H1 (cell line): ENCODE measurements at regions not wholly inside any gene's neighbourhood (a gene's known extent, or its start where the extent isn't known, plus 50 kb on each side); places are given as distances from the start of the nearest gene placed in this dataset.

Experiments
- CTCF ChIA-PET: fragments of 300-600 bp; sonication (Branson Sonifier 250); formaldehyde crosslinking; loops from one replicate; lab custom pipeline; 2021; ENCODE audit not compliant: partially characterized antibody; lab: Charles Lee
- POLR2A ChIA-PET: fragments of 300-600 bp; sonication (Branson Sonifier 250); formaldehyde crosslinking; loops from one replicate; lab custom pipeline; 2021; ENCODE audit warnings: inconsistent platforms; ENCODE audit not compliant: partially characterized antibody; lab: Charles Lee
- DNase-seq, 2 experiments: peaks; one replicate each; pipeline versions ENCODE4 v3.0.0 to v3.0.0-alpha.2; 2010 to 2022; ENCODE audit warnings: low spot score in 2 of 2, low read depth in 1 of 2, mixed read lengths in 1 of 2
- FAIRE-seq: peaks from 2 replicates; lab custom pipeline; 2011; peaks lifted over from hg19 to GRCh38; lab: Jason Lieb, UNC
- H2AFZ ChIP-seq: 2 replicates; pipeline ENCODE4 v1.8.1; 2012; ENCODE audit warnings: low read length, inconsistent platforms
- H2AK5ac ChIP-seq: 2 replicates; pipeline ENCODE4 v1.6.1; 2013; ENCODE audit warnings: low read depth, low read length
- H2BK120ac ChIP-seq: replicated peaks from 2 replicates; pipeline ENCODE3; 2013; ENCODE audit warnings: low read depth, low read length, inconsistent platforms
- H2BK12ac ChIP-seq: 2 replicates; pipeline ENCODE4 v1.6.1; 2013; ENCODE audit warnings: low read depth, low read length
- H2BK15ac ChIP-seq: 2 replicates; pipeline ENCODE4 v1.6.1; 2013; ENCODE audit warnings: low read length
- H2BK20ac ChIP-seq: 2 replicates; pipeline ENCODE4 v1.6.1; 2013; ENCODE audit warnings: low read length
- H2BK5ac ChIP-seq: 2 replicates; pipeline ENCODE4 v1.6.1; 2013; ENCODE audit warnings: low read depth, low read length
- H3K14ac ChIP-seq: 2 replicates; pipeline ENCODE4 v1.6.1; 2013; ENCODE audit warnings: inconsistent platforms; ENCODE audit not compliant: insufficient read length
- H3K18ac ChIP-seq: 2 replicates; pipeline ENCODE4 v1.6.1; 2013; ENCODE audit warnings: low read length; ENCODE audit errors: extremely low read depth
- H3K23ac ChIP-seq: 2 replicates; pipeline ENCODE4 v1.6.1; 2013; ENCODE audit warnings: inconsistent platforms; ENCODE audit not compliant: insufficient read length
- H3K23me2 ChIP-seq: 2 replicates; pipeline ENCODE4 v1.6.1; 2013; ENCODE audit warnings: low read depth, low read length
- H3K27ac ChIP-seq: 2 replicates; pipeline ENCODE4 v1.6.1; 2011; ENCODE audit warnings: low read depth, low read length, inconsistent platforms
- H3K27me3 ChIP-seq, 4 experiments: replicated peaks in 1 of 4; 1 replicate in 1 of 4; 2 replicates in 3 of 4; pipeline versions ENCODE4 v1.6.1 to v1.8.1; 2011 to 2013; ENCODE audit warnings: low read length in 3 of 4, mild to moderate bottlenecking in 3 of 4, inconsistent platforms in 2 of 4, mixed read lengths in 2 of 4, moderate library complexity in 1 of 4; ENCODE audit not compliant: control insufficient read depth in 3 of 4, insufficient read depth in 3 of 4; ENCODE audit errors: extremely low read depth in 1 of 4
- H3K36me3 ChIP-seq, 4 experiments: 2 replicates each; pipeline versions ENCODE4 v1.6.1 to v1.8.1; 2011 to 2013; ENCODE audit warnings: mild to moderate bottlenecking in 4 of 4, low read length in 3 of 4, moderate library complexity in 2 of 4, control low read depth in 1 of 4, inconsistent platforms in 1 of 4; ENCODE audit not compliant: insufficient read depth in 4 of 4, control insufficient read depth in 2 of 4
- H3K4ac ChIP-seq: replicated peaks from 2 replicates; pipeline ENCODE3; 2013; ENCODE audit warnings: low read length, low read depth, mixed read lengths, inconsistent platforms; ENCODE audit not compliant: insufficient read length
- H3K4me1 ChIP-seq, 4 experiments: replicated peaks in 1 of 4; 1 replicate in 1 of 4; 2 replicates in 3 of 4; pipeline versions ENCODE4 v1.6.1 to v1.8.1; 2011 to 2013; ENCODE audit warnings: low read length in 3 of 4, inconsistent platforms in 2 of 4, mixed read lengths in 1 of 4; ENCODE audit not compliant: insufficient read depth in 4 of 4, control insufficient read depth in 3 of 4
- H3K4me2 ChIP-seq, 2 experiments: 2 replicates each; pipeline versions ENCODE4 v1.6.1 to v1.8.1; 2011 to 2013; ENCODE audit warnings: low read depth in 2 of 2, low read length in 2 of 2, control low read depth in 1 of 2, inconsistent platforms in 1 of 2, mild to moderate bottlenecking in 1 of 2; ENCODE audit not compliant: insufficient read depth in 1 of 2
- H3K4me3 ChIP-seq, 4 experiments: fragments of 200-600, 300-600 bp in 1 of 4; sonication (generic), shearing (Covaris generic), sonication (Bioruptor Twin) in 1 of 4; 2 replicates each; pipeline versions ENCODE4 v1.5.1 to v1.8.1; 2011 to 2016; ENCODE audit warnings: low read length in 4 of 4, low read depth in 3 of 4, control low read depth in 2 of 4, inconsistent platforms in 2 of 4, mild to moderate bottlenecking in 2 of 4, mixed read lengths in 1 of 4, moderate library complexity in 1 of 4; ENCODE audit not compliant: insufficient read depth in 2 of 4; ENCODE audit errors: extremely low read depth in 1 of 4
- H3K56ac ChIP-seq: replicated peaks from 2 replicates; pipeline ENCODE3; 2013; ENCODE audit warnings: low read depth, mild to moderate bottlenecking, mixed read lengths, low read length, inconsistent platforms; ENCODE audit not compliant: insufficient read length
- H3K79me1 ChIP-seq: 2 replicates; pipeline ENCODE4 v1.6.1; 2013; ENCODE audit warnings: low read depth, low read length, control low read depth
- H3K79me2 ChIP-seq, 2 experiments: 2 replicates each; pipeline versions ENCODE4 v1.6.1 to v1.8.1; 2012 to 2013; ENCODE audit warnings: low read length in 2 of 2, mild to moderate bottlenecking in 2 of 2, inconsistent platforms in 1 of 2; ENCODE audit not compliant: insufficient read depth in 2 of 2, control insufficient read depth in 1 of 2
- H3K9ac ChIP-seq, 4 experiments: replicated peaks in 1 of 4; 1 replicate in 1 of 4; 2 replicates in 3 of 4; pipeline versions ENCODE4 v1.6.1 to v1.8.1; 2011 to 2013; ENCODE audit warnings: low read depth in 3 of 4, low read length in 3 of 4, control low read depth in 2 of 4, mild to moderate bottlenecking in 2 of 4, moderate library complexity in 2 of 4, inconsistent platforms in 1 of 4; ENCODE audit errors: extremely low read depth in 1 of 4
- H3K9me3 ChIP-seq, 2 experiments: 2 replicates each; pipeline versions ENCODE4 v1.6.1 to v1.8.1; 2012 to 2013; ENCODE audit warnings: mild to moderate bottlenecking in 2 of 2, moderate library complexity in 2 of 2, control low read depth in 1 of 2, inconsistent platforms in 1 of 2, low read depth in 1 of 2, low read length in 1 of 2, mixed read lengths in 1 of 2; ENCODE audit not compliant: insufficient read depth in 2 of 2
- H4K20me1 ChIP-seq, 2 experiments: replicated peaks in 1 of 2; 2 replicates each; pipeline versions ENCODE3 to v1.8.1; 2011 to 2013; ENCODE audit warnings: inconsistent platforms in 2 of 2, low read length in 2 of 2, mild to moderate bottlenecking in 1 of 2; ENCODE audit not compliant: insufficient read depth in 2 of 2, control insufficient read depth in 1 of 2
- H4K5ac ChIP-seq: 2 replicates; pipeline ENCODE4 v1.6.1; 2013; ENCODE audit warnings: low read length, low read depth, mixed read lengths, inconsistent platforms; ENCODE audit not compliant: insufficient read length
- H4K8ac ChIP-seq: 2 replicates; pipeline ENCODE4 v1.8.0; 2013; ENCODE audit warnings: mild to moderate bottlenecking, moderate library complexity, low read length, inconsistent platforms; ENCODE audit not compliant: insufficient read depth; ENCODE audit errors: extremely low read depth
- H4K91ac ChIP-seq: replicated peaks from 2 replicates; pipeline ENCODE3; 2013; ENCODE audit warnings: low read length, mixed read lengths, inconsistent platforms; ENCODE audit not compliant: insufficient read length
- E2F6 ChIP-seq: IDR thresholded peaks from 2 replicates; pipeline ENCODE4 v1.6.1; 2012; ENCODE audit warnings: inconsistent platforms
- EGR1 ChIP-seq: IDR thresholded peaks from 2 replicates; pipeline ENCODE4 v1.6.1; 2011; ENCODE audit warnings: low read depth, low read length, borderline replicate concordance
- MAFK ChIP-seq: IDR thresholded peaks from 2 replicates; pipeline ENCODE4 v1.6.1; 2012; ENCODE audit warnings: low read depth, mild to moderate bottlenecking, improper control_type of control experiment, low read length
- POLR2A ChIP-seq, 2 experiments: IDR thresholded peaks; 1 replicate in 1 of 2; 2 replicates in 1 of 2; pipeline ENCODE4 v1.6.1; 2011; ENCODE audit warnings: low read depth in 2 of 2, low read length in 2 of 2, mild to moderate bottlenecking in 2 of 2; ENCODE audit errors: control extremely low read depth in 1 of 2
- POU5F1 ChIP-seq: IDR thresholded peaks from 2 replicates; pipeline ENCODE4 v1.6.1; 2011; ENCODE audit warnings: low read depth, mild to moderate bottlenecking, low read length, moderate library complexity
- RBBP5 ChIP-seq: IDR thresholded peaks from 2 replicates; pipeline ENCODE4 v1.7.1; 2012; ENCODE audit warnings: low read depth, mild to moderate bottlenecking, inconsistent platforms, low read length, moderate library complexity, borderline replicate concordance
- SUZ12 ChIP-seq: fragments of 200-600 bp; sonication (generic); IDR thresholded peaks from 2 replicates; pipeline ENCODE4 v1.6.1; 2012; ENCODE audit warnings: mild to moderate bottlenecking, inconsistent platforms, low read length, moderate library complexity, mixed read lengths
- TBP ChIP-seq: IDR thresholded peaks from 2 replicates; pipeline ENCODE4 v1.6.1; 2011; ENCODE audit warnings: low read depth, low read length, improper control_type of control experiment
- TCF12 ChIP-seq: IDR thresholded peaks from 2 replicates; pipeline ENCODE4 v1.6.1; 2011; ENCODE audit warnings: low read depth, mild to moderate bottlenecking, low read length
- WGBS, 2 experiments: shearing (Covaris generic) in 1 of 2; methylation state at CpG; one replicate each; pipeline versions ENCODE4 v1.1.6 to v1.1.7; 2013 to 2015; ENCODE audit warnings: low lambda C conversion rate in 2 of 2, mixed read lengths in 2 of 2, inconsistent platforms in 1 of 2, low coverage in 1 of 2, missing lambda C conversion rate in 1 of 2; ENCODE audit not compliant: insufficient replicate concordance in 2 of 2, insufficient coverage in 1 of 2, insufficient read length in 1 of 2; ENCODE audit errors: extremely low coverage in 1 of 2, missing lambda C conversion rate in 1 of 2; 5-methylcytosine and 5-hydroxymethylcytosine counted together

- Histone ChIP-seq H3K14ac (no peak overlapping the region), H4K8ac (no peak overlapping the region), H2BK5ac (no peak overlapping the region), H2AK5ac (no peak overlapping the region), H4K20me1 (no peaks in the 10 kb centered on the region), H3K27me3 (no peaks in the 10 kb centered on the region), H3K56ac (no peak overlapping the region), H3K4me1 (peaks cover 2 to 9% (median 6%) of the 10 kb centered on the region in 4 experiments; a peak in 4 of 7 replicates), H3K4ac (no peak overlapping the region), H4K91ac (no peak overlapping the region), H3K18ac (no peak overlapping the region), H4K5ac (no peak overlapping the region), H3K79me2 (no peaks in the 10 kb centered on the region), H3K9me3 (no peaks in the 10 kb centered on the region; a peak in 1 of 4 replicates), H3K9ac (no peak overlapping the region), H2BK20ac (no peak overlapping the region), H2BK15ac (no peak overlapping the region), H2BK120ac (no peak overlapping the region), H2BK12ac (no peak overlapping the region), H3K4me3 (no peak overlapping the region), H3K27ac (no peak overlapping the region), H3K23me2 (no peaks in the 10 kb centered on the region), H3K79me1 (no peaks in the 10 kb centered on the region), H3K36me3 (no peaks in the 10 kb centered on the region), H3K23ac (no peak overlapping the region), H2AFZ (no peak overlapping the region), H3K4me2 (no peak overlapping the region)
- CTCF ChIA-PET = no interaction called here
- DNase-seq = no peak
- POLR2A ChIA-PET = no interaction called here
- no peak for FAIRE-seq
- 95% methylated on average over 1 of the region's 1 CpG; no CpG with 5 or more reads in 1 of the 2 experiments for WGBS, 2 experiments
- no peak for TF ChIP-seq TCF12
- TF ChIP-seq EGR1 = no peak
- no peak for TF ChIP-seq RBBP5
- no peak for TF ChIP-seq E2F6
- TF ChIP-seq MAFK = no peak
- no peak for TF ChIP-seq TBP
- TF ChIP-seq POU5F1 = no peak
- TF ChIP-seq SUZ12 = no peak
- no peak for TF ChIP-seq POLR2A (IDR thresholded peaks at IDR 0.05; ENCODE audit: control extremely low read depth in 1 of 2, low read depth in 2 of 2, low read length in 2 of 2)
Measured at GRCh38 chr12:92471551-92471950, 231.2 kb upstream of the PLEKHG7 start.
